Activated CD4-positive, alpha-beta T cell treated with anti-CD3 and anti-CD28 coated beads, Interleukin-2, Interleukin-4, amounts not matched to agents 100 ng/mL and 50 ng/mL, durations not matched to agents 16 hours and 8 hours (primary cell): ENCODE measurements at regions not wholly inside any gene's neighbourhood (a gene's known extent, or its start where the extent isn't known, plus 50 kb on each side); places are given as distances from the start of the nearest gene placed in this dataset.
"Not testable (repeated sequence)": the region's sequence is repeated elsewhere in the genome, so short reads cannot be mapped to it uniquely, and the experiment has no call there.

ENCODE experiments used
- DNase-seq: peaks from one replicate; pipeline ENCODE4 v3.0.0-alpha.2; 2020; ENCODE audit warnings: low spot score

- no peak for DNase-seq
These were observed 326.3 kb downstream of the CHL1 start for GRCh38 chr3:522888-523287.

- no peak for DNase-seq
These were observed 328.9 kb downstream of the CHL1 start for GRCh38 chr3:525415-525814.

DNA sequence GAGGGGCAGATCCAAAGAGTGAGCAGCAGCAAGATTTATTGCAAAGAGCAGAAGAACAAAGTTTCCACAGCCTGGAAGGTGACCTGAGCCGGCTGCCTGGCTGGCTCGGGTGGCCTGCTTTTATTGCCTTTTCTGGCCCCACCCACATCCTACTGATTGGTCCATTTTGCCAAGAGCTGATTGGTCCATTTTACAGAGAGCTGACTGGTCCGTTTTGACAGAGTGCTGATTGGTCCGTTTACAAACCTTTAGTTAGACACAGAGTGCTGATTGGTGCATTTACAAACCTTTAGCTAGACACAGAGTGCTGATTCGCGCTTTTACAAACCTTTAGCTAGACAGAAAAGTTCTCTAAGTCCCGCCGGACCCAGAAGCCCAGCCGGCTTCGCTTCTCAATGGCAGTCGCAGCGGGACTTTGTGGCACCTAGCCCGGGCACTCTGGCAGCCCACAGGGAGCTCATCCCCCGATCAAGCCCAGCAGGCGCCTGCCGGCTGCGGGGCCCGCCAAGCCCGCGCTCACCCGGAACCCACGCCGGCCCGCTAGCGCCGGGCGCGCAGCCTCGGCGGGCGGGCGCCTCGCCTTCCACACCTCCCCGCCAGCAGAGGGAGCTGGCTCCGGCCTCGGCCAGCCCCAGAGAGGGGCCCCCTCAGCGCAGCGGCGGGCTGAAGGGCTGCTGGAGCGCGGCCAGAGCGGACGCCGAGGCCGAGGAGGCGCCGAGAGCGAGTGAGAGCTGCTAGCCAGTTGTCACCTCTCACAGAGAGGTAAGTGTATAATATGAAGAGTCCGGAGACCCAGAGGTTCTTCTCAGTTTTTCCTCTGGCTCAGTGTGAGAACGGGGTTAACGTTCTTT lies 339.2 kb downstream of the CHL1 start:
- no peak for DNase-seq

- DNase-seq: no peak
These were observed 339.9 kb downstream of the CHL1 start for GRCh38 chr3:536417-536813.

GRCh38 chr3:541062-541801 lies 344.7 kb downstream of the CHL1 start:
- no peak for DNase-seq

GRCh38 chr3:542021-542420 lies 345.5 kb downstream of the CHL1 start:
- DNase-seq: no peak

DNA sequence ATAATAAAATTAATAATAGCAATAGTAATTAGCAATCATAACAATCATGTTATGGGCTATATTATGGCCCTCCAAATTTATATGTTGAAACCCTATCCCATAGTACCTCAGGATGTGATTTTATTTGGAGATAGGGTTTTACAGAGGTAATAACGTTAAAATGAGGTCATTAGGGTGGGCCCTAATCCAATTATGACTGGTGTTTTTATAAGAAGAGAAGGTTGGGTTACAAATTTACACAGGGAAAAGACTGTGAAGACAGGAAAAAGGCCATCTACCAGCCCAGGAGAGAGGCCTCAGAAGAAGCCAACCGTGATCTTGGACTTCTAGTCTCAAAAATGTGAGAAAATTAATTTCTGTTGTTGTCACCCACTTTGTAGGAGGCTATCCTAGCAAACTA lies 353.1 kb downstream of the CHL1 start:
- DNase-seq: no peak

GRCh38 chr3:550471-550870 lies 353.9 kb downstream of the CHL1 start:
- DNase-seq: no peak

GRCh38 chr3:557972-558371 lies 361.4 kb downstream of the CHL1 start:
- no peak for DNase-seq

DNA sequence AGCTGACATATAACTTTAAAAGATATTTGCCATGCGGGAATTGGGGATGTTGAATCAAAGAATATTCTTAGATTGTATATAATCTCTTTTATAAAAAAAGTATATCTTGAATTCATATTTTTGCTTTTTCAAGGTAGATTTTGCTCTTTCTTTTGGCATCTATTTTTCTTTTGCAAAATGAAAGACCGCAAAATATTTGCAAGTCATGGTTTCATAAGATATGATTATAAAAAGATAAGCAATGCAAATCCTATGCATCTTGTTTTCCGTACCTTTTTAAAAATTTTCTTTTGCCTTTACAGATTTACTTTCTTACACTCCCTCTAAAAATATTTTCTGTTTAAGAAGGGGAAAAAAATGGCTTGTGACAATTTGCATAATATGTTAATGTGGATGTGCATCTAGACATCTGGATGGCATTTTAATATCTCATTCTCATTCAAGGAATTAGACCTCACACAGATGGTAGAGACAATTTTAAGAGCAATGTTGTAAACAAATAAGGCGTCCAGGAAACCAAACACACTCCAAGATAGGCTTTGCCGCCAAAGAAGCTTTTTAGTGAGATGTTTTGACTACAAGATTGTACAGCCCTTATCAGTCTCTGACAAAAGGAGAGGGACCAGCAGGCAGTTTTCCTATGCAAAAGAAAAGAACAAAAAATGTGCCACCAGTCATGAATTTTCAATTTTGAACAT lies 371.1 kb downstream of the CHL1 start:
- DNase-seq: no peak

GRCh38 chr3:579529-579928 lies 383.0 kb downstream of the CHL1 start:
- not testable (repeated sequence) for DNase-seq

DNA sequence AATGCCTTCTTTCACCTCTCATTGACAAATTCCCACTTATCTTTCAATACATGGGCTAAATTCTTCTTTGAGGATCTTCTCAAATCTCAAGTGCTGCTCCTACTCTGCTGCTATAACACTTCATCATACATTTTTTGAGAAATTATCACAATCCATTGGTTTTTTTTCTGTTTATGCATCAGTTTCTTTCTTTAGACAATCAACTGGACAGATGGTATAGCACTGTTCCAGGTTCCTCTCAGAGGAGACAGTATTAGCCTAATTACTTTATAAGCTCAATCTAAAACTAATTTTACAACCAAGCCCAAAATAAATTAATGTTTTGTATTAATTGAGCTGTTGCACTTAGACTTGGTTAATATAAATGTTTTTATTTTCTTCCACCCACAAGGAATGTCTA lies 392.5 kb downstream of the CHL1 start:
- not testable (repeated sequence) for DNase-seq

GRCh38 chr3:597304-597703 lies 400.7 kb downstream of the CHL1 start:
- peak; percentile 2 for DNase-seq

DNA sequence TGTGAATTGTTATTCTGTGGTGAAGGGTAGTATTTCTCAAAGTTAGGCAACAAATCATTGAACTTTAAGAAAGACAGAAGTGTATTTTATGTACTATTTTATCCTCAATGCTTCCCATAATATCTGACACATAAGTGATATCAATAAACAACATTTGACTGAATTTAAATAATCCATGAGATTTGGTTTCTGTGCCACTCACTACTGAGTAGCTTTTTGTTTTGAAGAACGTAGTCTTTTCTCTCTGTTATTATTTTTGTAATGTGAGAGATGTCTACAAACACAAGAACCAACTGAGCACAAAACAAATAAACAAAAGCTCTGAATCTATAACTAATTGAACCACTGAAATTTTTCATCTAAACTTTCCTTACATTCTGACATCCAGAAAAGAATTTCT lies 401.2 kb downstream of the CHL1 start:
- not testable (repeated sequence) for DNase-seq

DNA sequence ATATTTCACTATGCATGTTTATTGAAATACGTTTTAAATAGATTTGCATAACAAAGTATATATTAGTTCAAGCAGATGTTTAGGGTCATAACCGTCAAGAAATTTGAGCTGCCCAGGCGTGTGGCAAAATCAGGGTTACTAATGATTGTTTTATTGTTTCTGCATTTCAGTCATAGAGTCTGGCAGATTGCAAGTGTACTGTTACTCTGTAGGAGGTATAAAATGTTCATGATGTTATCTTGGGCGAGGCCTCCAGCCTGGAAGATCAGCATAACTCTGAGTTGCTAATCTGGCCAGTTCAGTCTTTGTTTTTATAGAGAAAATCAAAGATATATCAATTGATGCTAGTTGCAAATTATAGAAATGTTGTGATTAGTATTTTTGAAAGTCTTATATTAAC lies 410.9 kb downstream of the CHL1 start:
- not testable (repeated sequence) for DNase-seq

DNA sequence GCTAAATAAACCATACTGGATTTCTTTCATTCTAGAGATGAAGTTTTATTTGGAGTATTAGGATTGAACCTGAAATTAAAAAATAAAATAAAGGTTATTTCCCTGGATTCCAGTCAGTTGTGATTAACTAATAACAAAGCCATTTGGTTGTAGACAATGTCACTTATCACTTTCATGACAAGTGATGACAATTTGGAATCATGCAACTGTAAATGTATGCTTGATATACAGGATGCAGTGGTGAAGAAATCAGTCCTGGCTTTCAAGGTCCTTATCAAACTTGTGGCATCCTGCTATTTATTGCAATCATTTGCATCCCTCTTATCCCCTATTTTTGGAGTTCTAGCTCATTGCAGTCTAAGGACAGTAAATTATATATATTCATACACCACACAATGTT lies 425.2 kb downstream of the CHL1 start:
- no peak for DNase-seq

DNA sequence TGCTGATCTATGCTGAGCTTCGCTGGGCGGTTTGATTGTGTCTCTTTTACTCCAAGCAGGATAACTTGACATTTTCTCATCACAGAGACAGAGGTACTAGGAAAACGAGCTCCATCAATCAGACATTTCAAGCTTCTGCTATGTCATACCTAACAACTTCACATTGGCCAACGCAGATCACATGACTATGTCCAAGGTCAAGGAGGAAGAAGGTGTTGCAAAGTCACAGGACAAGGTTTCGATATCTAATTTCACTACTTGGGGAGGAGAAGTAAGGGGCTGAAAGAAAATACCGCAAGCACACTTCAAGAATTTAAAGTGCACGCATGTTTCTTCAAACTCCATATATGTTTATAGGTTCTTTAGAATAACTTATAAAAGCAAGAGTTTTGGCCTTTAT lies 425.8 kb downstream of the CHL1 start:
- no peak for DNase-seq

- no peak for DNase-seq
These were observed 427.5 kb downstream of the CHL1 start for GRCh38 chr3:623914-624545.

GRCh38 chr3:632571-633170 lies 436.1 kb downstream of the CHL1 start:
- peak; percentile 39 for DNase-seq

- DNase-seq: no peak
These were observed 437.9 kb downstream of the CHL1 start for GRCh38 chr3:634511-634910.

GRCh38 chr3:635393-635792 lies 438.8 kb downstream of the CHL1 start:
- no peak for DNase-seq

DNA sequence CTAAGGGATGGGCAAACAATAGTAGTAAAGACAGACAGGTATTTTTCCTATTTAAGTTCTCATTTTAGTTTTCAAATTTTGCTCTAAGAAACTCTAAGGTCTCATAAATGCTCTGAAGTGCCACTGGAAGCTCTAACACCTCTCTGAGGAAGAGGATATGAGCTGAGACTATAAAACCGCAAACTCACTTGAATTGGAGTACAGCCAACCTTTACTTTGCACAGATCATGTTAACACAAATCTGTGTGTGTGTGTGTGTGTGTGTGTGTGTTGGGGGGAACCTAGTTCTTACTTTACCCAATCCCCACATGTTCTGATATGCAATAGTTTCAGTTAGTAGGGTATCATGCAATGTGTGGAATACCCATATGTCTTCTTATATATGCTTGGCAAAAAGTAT lies 446.8 kb downstream of the CHL1 start:
- no peak for DNase-seq
